Endothelial cell of umbilical vein (primary cell): ENCODE measurements at regions not wholly inside any gene's neighbourhood (a gene's known extent, or its start where the extent isn't known, plus 50 kb on each side); places are given as distances from the start of the nearest gene placed in this dataset.

ENCODE experiments used
- BruUV-seq: library from RNA; stranded (reverse); fragments of 400-500 nt; replicated peaks from 2 replicates; lab custom pipeline; 2021; lab: Mats Ljungman, UMichigan
- CTCF ChIA-PET: fragments of 300-600, 350-600 bp; sonication (Branson Sonifier 250); formaldehyde crosslinking; loops from one replicate; lab custom pipeline; 2021; ENCODE audit warnings: antibody characterized with exemption, inconsistent platforms; lab: Charles Lee
- POLR2A ChIA-PET: fragments of 300-600, 350-600 bp; sonication (Branson Sonifier 250); formaldehyde crosslinking; loops from one replicate; lab custom pipeline; 2021; ENCODE audit warnings: antibody characterized with exemption, inconsistent platforms; lab: Charles Lee
- DNase-seq: peaks from one replicate; pipeline ENCODE4 v3.0.0-alpha.2; 2011; ENCODE audit warnings: low read depth, low spot score
- FAIRE-seq: peaks from 2 replicates; lab custom pipeline; 2011; peaks lifted over from hg19 to GRCh38; lab: Jason Lieb, UNC
- H2AFZ ChIP-seq: 2 replicates; pipeline ENCODE4 v1.6.0; 2012; ENCODE audit warnings: low read depth, low read length, control low read depth, inconsistent platforms
- H3K27ac ChIP-seq: 2 replicates; pipeline ENCODE4 v1.5.1; 2011; ENCODE audit warnings: low read depth, mild to moderate bottlenecking, control low read depth, low read length, moderate library complexity; ENCODE audit not compliant: insufficient read depth
- H3K27me3 ChIP-seq, 2 experiments: 2 replicates each; pipeline versions ENCODE4 v1.6.0 to v1.6.1; 2011; ENCODE audit warnings: low read length in 2 of 2, mixed read lengths in 1 of 2; ENCODE audit not compliant: control insufficient read depth in 2 of 2, insufficient read depth in 2 of 2
- H3K36me3 ChIP-seq, 2 experiments: 2 replicates in 1 of 2; 3 replicates in 1 of 2; pipeline ENCODE4 v1.5.1; 2011; ENCODE audit warnings: low read length in 2 of 2, mild to moderate bottlenecking in 1 of 2, moderate library complexity in 1 of 2; ENCODE audit not compliant: control insufficient read depth in 2 of 2, insufficient read depth in 2 of 2; ENCODE audit errors: extremely low read depth in 1 of 2
- H3K4me1 ChIP-seq: 3 replicates; pipeline ENCODE4 v1.5.1; 2011; ENCODE audit warnings: mild to moderate bottlenecking, low read length; ENCODE audit not compliant: control insufficient read depth, insufficient read depth; ENCODE audit errors: extremely low read depth
- H3K4me2 ChIP-seq: 2 replicates; pipeline ENCODE4 v1.6.1; 2011; ENCODE audit warnings: low read length, control low read depth, mixed read lengths; ENCODE audit not compliant: insufficient read depth
- H3K4me3 ChIP-seq, 3 experiments: fragments of 200-600 bp in 1 of 3; sonication (generic), shearing (Covaris generic) in 1 of 3; replicated peaks in 1 of 3; 2 replicates each; pipeline ENCODE4 v1.5.1; 2011 to 2016; ENCODE audit warnings: control low read depth in 3 of 3, low read length in 3 of 3, mild to moderate bottlenecking in 2 of 3, inconsistent platforms in 1 of 3, low read depth in 1 of 3, moderate library complexity in 1 of 3; ENCODE audit not compliant: insufficient read depth in 1 of 3
- H3K79me2 ChIP-seq: 2 replicates; pipeline ENCODE4 v1.6.0; 2012; ENCODE audit warnings: low read length, inconsistent platforms; ENCODE audit not compliant: control insufficient read depth, insufficient read depth
- H3K9ac ChIP-seq: replicated peaks from 2 replicates; pipeline ENCODE3; 2011; ENCODE audit warnings: low read length, control low read depth; ENCODE audit not compliant: insufficient read depth; ENCODE audit errors: extremely low read depth
- H3K9me1 ChIP-seq: replicated peaks from 3 replicates; pipeline ENCODE4 v1.6.0; 2011; ENCODE audit warnings: mild to moderate bottlenecking, low read length; ENCODE audit not compliant: control insufficient read depth, insufficient read depth; ENCODE audit errors: extremely low read depth
- H3K9me3 ChIP-seq: replicated peaks from 2 replicates; pipeline ENCODE4 v1.5.1; 2012; ENCODE audit warnings: low read length, inconsistent platforms; ENCODE audit not compliant: control insufficient read depth, insufficient read depth
- H4K20me1 ChIP-seq: replicated peaks from 2 replicates; pipeline ENCODE3; 2011; ENCODE audit warnings: mild to moderate bottlenecking, low read length; ENCODE audit not compliant: control insufficient read depth, insufficient read depth; ENCODE audit errors: extremely low read depth
- CTCF ChIP-seq, 2 donors: IDR thresholded peaks; 1 replicate in 1 of 2; 2 replicates in 1 of 2; pipeline ENCODE4 v1.5.1; 2011; ENCODE audit warnings: low read length in 2 of 2, mild to moderate bottlenecking in 2 of 2, moderate library complexity in 2 of 2, control low read depth in 1 of 2, inconsistent platforms in 1 of 2, low read depth in 1 of 2; ENCODE audit not compliant: insufficient read depth in 1 of 2; ENCODE audit errors: extremely low read depth in 1 of 2
- EZH2 ChIP-seq: IDR thresholded peaks from 2 replicates; pipeline ENCODE4 v1.6.1; 2012; ENCODE audit warnings: borderline replicate concordance, low read depth, mild to moderate bottlenecking, moderate library complexity, low read length, inconsistent platforms; ENCODE audit not compliant: severe bottlenecking
- GATA2 ChIP-seq: IDR thresholded peaks from 2 replicates; pipeline ENCODE4 v1.7.0; 2011; ENCODE audit warnings: low read depth, mild to moderate bottlenecking, moderate library complexity, mixed read lengths, low read length; ENCODE audit not compliant: insufficient read length, insufficient read depth
- JUN ChIP-seq: IDR thresholded peaks from 2 replicates; pipeline ENCODE4 v1.6.1; 2011; ENCODE audit warnings: borderline replicate concordance, low read depth; ENCODE audit not compliant: insufficient read length, insufficient read depth
- MAX ChIP-seq: IDR thresholded peaks from 2 replicates; pipeline ENCODE4 v1.6.1; 2011; ENCODE audit not compliant: insufficient read depth, insufficient read length
- MYC ChIP-seq: IDR thresholded peaks from one replicate; pipeline ENCODE4 v1.6.1; 2011; ENCODE audit warnings: mild to moderate bottlenecking, low read depth, low read length
- POLR2A ChIP-seq: IDR thresholded peaks from 2 replicates; pipeline ENCODE4 v1.6.1; 2012; ENCODE audit warnings: low read depth, mild to moderate bottlenecking, control low read depth, low read length
- POLR2AphosphoS5 ChIP-seq: IDR thresholded peaks from 2 replicates; pipeline ENCODE4 v1.6.1; 2012; ENCODE audit warnings: low read depth, mild to moderate bottlenecking, control low read depth, low read length, moderate library complexity; ENCODE audit not compliant: insufficient read depth
- dilution Hi-C: fragments of 300-500 bp; cut with MboI; formaldehyde crosslinking; loops from one replicate; pipeline ENCODE4 v1.15.0; 2019; ENCODE audit warnings: low sequenced_read_pairs; ENCODE audit not compliant: extremely low pct_ligation_motif_present
- intact Hi-C: fragments of 100-400 bp; cut with micrococcal nuclease; formaldehyde crosslinking; loops from one replicate; pipeline ENCODE4 v1.10.0; 2022

GRCh38 chr6:85323435-85324040, 126.3 kb upstream of the NT5E start:
- ChIA-PET CTCF (interaction anchor here (0.5 to 3.5 kb wide), 41 partner anchors 9 to 1787 kb away, joined by 3 to 22 read pairs (median 4); partner anchors contain the start of gene CEP162), POLR2A (no interaction called here)
- no peak overlapping the region for H3K4me2 ChIP-seq
- H3K36me3 ChIP-seq, result no peaks in the 10 kb centered on the region
- H3K27me3 ChIP-seq, result peaks cover 3 to 4% of the 10 kb centered on the region in 2 experiments
- TF ChIP-seq CTCF (IDR thresholded peaks at IDR 0.05; ENCODE audit: extremely low read depth in 1 of 2, insufficient read depth in 1 of 2, low read depth in 1 of 2, low read length in 2 of 2) (peak; percentile 74 to 83), POLR2A (no peak), GATA2 (no peak), JUN (no peak), MAX (no peak), MYC (no peak), POLR2AphosphoS5 (no peak), EZH2 (no peak)
- dilution Hi-C loops, result no loop called here
- DNase-seq (peak; percentile 80), FAIRE-seq (peak; percentile 96)
- no peak overlapping the region for H3K4me3 ChIP-seq
- no peak overlapping the region for H3K9ac ChIP-seq
- H3K9me3 ChIP-seq, result no peaks in the 10 kb centered on the region
- H3K79me2 ChIP-seq, result no peaks in the 10 kb centered on the region
- no peak overlapping the region for H2AFZ ChIP-seq
- intact Hi-C loops, result loop anchor here (1.0 to 10.0 kb wide), 7 partner anchors 197 to 1439 kb away; partner anchors contain the start of gene TBX18
- no peaks in the 10 kb centered on the region for H3K9me1 ChIP-seq
- BruUV-seq, result no TSS peak
- H4K20me1 ChIP-seq, result no peaks in the 10 kb centered on the region
- no peak overlapping the region for H3K27ac ChIP-seq
- H3K4me1 ChIP-seq, result no peaks in the 10 kb centered on the region
